Gastrocnemius medialis (tissue), 4 donors: ENCODE measurements at regions not wholly inside any gene's neighbourhood (a gene's known extent, or its start where the extent isn't known, plus 50 kb on each side); places are given as distances from the start of the nearest gene placed in this dataset.

Experiments used
- CTCF ChIP-seq, 5 experiments: fragments of 450-650 bp in 3 of 5; fragments of 200-600 bp in 2 of 5; sonication (generic) in 2 of 5; IDR thresholded peaks in 4 of 5; conservative IDR thresholded peaks in 1 of 5; 1 replicate in 4 of 5; 2 replicates in 1 of 5; pipeline ENCODE4 v1.5.1; 2016 to 2019; ENCODE audit warnings: antibody characterized with exemption in 5 of 5, mild to moderate bottlenecking in 3 of 5, moderate library complexity in 3 of 5
- POLR2A ChIP-seq, 2 donors: fragments of 450-650 bp; IDR thresholded peaks; one replicate each; pipeline ENCODE4 v1.6.1; 2017; ENCODE audit warnings: antibody characterized with exemption in 2 of 2, mild to moderate bottlenecking in 2 of 2, moderate library complexity in 2 of 2

GRCh38 chr12:124381456-124382296 is 86.8 kb downstream of the RFLNA start:
- TF ChIP-seq POLR2A (IDR thresholded peaks at IDR 0.05): peak in 1 of 2 donors; percentile 21
- TF ChIP-seq CTCF (IDR thresholded peaks at IDR 0.05 in 4 of 5, conservative IDR thresholded peaks at IDR 0.05 in 1 of 5): no peak
